Gastrocnemius medialis (tissue), 4 donors: ENCODE measurements at regions not wholly inside any gene's neighbourhood (a gene's known extent, or its start where the extent isn't known, plus 50 kb on each side); places are given as distances from the start of the nearest gene placed in this dataset.

Experiments used
- ATAC-seq, 2 donors: fragments of 150-250 bp; one replicate each; pipeline ENCODE4 v1.9.1; 2016
- DNase-seq, 2 donors: peaks; one replicate each; pipeline ENCODE4 v3.0.0-alpha.2; 2019
- H3K27ac ChIP-seq, 4 donors: fragments of 200-600 bp; sonication (generic); 1 replicate in 1 of 4; 2 replicates in 3 of 4; pipeline ENCODE4 v1.5.1; 2016 to 2018; ENCODE audit warnings: mild to moderate bottlenecking in 2 of 4, moderate library complexity in 1 of 4
- H3K27me3 ChIP-seq, 3 donors: fragments of 200-600 bp; sonication (generic) in 2 of 3; 1 replicate in 1 of 3; 2 replicates in 2 of 3; pipeline versions ENCODE4 v1.5.1 to v1.6.0; 2016 to 2019; ENCODE audit warnings: mild to moderate bottlenecking in 1 of 3, moderate library complexity in 1 of 3
- H3K36me3 ChIP-seq, 2 donors: fragments of 200-600 bp; sonication (generic) in 1 of 2; one replicate each; pipeline ENCODE4 v1.5.1; 2017 to 2018
- H3K4me1 ChIP-seq, 2 donors: fragments of 200-600 bp; sonication (generic) in 1 of 2; one replicate each; pipeline ENCODE4 v1.5.1; 2016 to 2017; ENCODE audit warnings: mild to moderate bottlenecking in 2 of 2
- H3K4me3 ChIP-seq, 4 donors: fragments of 200-600 bp; sonication (generic) in 3 of 4; 1 replicate in 1 of 4; 2 replicates in 3 of 4; pipeline ENCODE4 v1.5.1; 2016 to 2019; ENCODE audit warnings: mild to moderate bottlenecking in 2 of 4
- H3K9me3 ChIP-seq, 3 donors: fragments of 200-600 bp; sonication (generic) in 2 of 3; 1 replicate in 1 of 3; 2 replicates in 2 of 3; pipeline ENCODE4 v1.5.1; 2016 to 2019
- POLR2A ChIP-seq, 2 donors: fragments of 450-650 bp; IDR thresholded peaks; one replicate each; pipeline ENCODE4 v1.6.1; 2017; ENCODE audit warnings: antibody characterized with exemption in 2 of 2, mild to moderate bottlenecking in 2 of 2, moderate library complexity in 2 of 2
- in situ Hi-C, 4 donors: fragments of 200-750 bp; cut with MboI; loops; one replicate each; pipeline versions ENCODE4 v1.15.0 to v1.8.0; 2017; ENCODE audit warnings: low sequenced_read_pairs in 4 of 4
- intact Hi-C: fragments of 100-400 bp; cut with DNase I; formaldehyde crosslinking; loops from one replicate; pipeline ENCODE4 v1.15.1; 2023; ENCODE audit warnings: low total_unique reads
- TF ChIP-seq, protein P1 (sequence below), 5 experiments: fragments of 450-650 bp in 3 of 5; fragments of 200-600 bp in 2 of 5; sonication (generic) in 2 of 5; IDR thresholded peaks in 4 of 5; conservative IDR thresholded peaks in 1 of 5; 1 replicate in 4 of 5; 2 replicates in 1 of 5; pipeline ENCODE4 v1.5.1; 2016 to 2019; ENCODE audit warnings: antibody characterized with exemption in 5 of 5, mild to moderate bottlenecking in 3 of 5, moderate library complexity in 3 of 5

- no peak overlapping the region for H3K27ac ChIP-seq
These were observed 57.7 kb upstream of the LARS2 start for GRCh38 chr3:45330510-45331295.

DNA sequence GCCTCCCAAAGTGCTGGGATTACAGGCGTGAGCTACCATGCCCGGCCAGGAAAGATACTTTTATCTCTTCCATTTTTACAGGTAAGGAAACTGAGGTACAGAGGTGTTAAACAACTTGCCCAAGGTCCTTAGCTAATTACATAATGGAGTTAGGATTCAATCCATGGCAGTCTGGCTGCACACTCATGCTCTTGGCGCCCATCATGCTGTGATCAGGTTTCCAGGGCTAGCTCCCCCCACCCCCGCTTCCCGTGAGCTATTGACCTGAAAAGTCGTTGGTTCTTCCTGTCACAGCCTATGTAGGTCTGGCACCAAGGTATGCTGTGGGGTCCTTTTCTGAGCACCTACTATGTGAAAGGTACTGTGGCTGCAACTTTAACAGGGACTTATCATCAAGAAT is 55.9 kb upstream of the LARS2 start:
- TF ChIP-seq POLR2A (IDR thresholded peaks at IDR 0.05): no peak
- TF ChIP-seq, protein P1, sequence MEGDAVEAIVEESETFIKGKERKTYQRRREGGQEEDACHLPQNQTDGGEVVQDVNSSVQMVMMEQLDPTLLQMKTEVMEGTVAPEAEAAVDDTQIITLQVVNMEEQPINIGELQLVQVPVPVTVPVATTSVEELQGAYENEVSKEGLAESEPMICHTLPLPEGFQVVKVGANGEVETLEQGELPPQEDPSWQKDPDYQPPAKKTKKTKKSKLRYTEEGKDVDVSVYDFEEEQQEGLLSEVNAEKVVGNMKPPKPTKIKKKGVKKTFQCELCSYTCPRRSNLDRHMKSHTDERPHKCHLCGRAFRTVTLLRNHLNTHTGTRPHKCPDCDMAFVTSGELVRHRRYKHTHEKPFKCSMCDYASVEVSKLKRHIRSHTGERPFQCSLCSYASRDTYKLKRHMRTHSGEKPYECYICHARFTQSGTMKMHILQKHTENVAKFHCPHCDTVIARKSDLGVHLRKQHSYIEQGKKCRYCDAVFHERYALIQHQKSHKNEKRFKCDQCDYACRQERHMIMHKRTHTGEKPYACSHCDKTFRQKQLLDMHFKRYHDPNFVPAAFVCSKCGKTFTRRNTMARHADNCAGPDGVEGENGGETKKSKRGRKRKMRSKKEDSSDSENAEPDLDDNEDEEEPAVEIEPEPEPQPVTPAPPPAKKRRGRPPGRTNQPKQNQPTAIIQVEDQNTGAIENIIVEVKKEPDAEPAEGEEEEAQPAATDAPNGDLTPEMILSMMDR (IDR thresholded peaks at IDR 0.05 in 4 of 5, conservative IDR thresholded peaks at IDR 0.05 in 1 of 5): no peak
- ATAC-seq: peak; percentile 49 to 54
- H3K27me3 ChIP-seq: no peaks in the 10 kb centered on the region

More at GRCh38 chr3:45330510-45331295, 57.7 kb upstream of the LARS2 start:
- ATAC-seq (no peak), DNase-seq (no peak)
- in situ Hi-C loops: no loop called here
- Histone ChIP-seq H3K4me1 (no peaks in the 10 kb centered on the region), H3K9me3 (no peaks in the 10 kb centered on the region), H3K36me3 (no peaks in the 10 kb centered on the region), H3K4me3 (no peak overlapping the region), H3K27me3 (no peaks in the 10 kb centered on the region)
- intact Hi-C loops: no loop called here
- TF ChIP-seq POLR2A (IDR thresholded peaks at IDR 0.05): no peak
- TF ChIP-seq, protein P1 (IDR thresholded peaks at IDR 0.05 in 4 of 5, conservative IDR thresholded peaks at IDR 0.05 in 1 of 5): no peak

DNA sequence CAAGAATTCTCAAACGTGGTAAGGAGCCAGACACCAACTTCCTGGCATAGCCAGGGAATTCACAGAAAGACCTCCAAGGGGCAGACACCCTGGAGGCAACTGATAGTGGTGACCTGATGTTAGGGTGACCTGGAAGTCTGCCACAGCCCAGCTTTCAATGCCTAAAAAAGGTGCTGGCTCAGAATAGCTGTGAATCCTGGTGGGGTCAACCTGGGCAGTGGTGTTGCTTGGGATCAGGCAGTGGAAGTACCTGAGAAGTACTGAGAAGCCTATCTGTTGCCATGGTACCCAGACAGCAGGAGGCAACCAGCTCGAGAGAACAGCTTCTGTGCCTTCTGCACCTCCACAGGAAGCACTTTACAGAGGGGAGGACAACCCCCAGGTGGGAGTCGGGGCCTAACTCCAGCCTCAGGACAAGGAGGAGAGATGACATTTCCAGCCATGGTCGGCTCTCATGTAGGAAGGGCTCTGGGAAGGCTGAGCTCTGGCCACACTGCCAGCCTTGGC is 55.4 kb upstream of the LARS2 start:
- DNase-seq (no peak), ATAC-seq (no peak)
- Histone ChIP-seq H3K27me3 (no peaks in the 10 kb centered on the region), H3K27ac (no peak overlapping the region), H3K4me3 (no peak overlapping the region), H3K9me3 (no peaks in the 10 kb centered on the region), H3K4me1 (no peaks in the 10 kb centered on the region), H3K36me3 (no peaks in the 10 kb centered on the region)
- TF ChIP-seq, protein P1 (IDR thresholded peaks at IDR 0.05 in 4 of 5, conservative IDR thresholded peaks at IDR 0.05 in 1 of 5): no peak
- intact Hi-C loops (no loop called here), in situ Hi-C loops (no loop called here)

More for the DNA sequence above, 55.9 kb upstream of the LARS2 start:
- Histone ChIP-seq H3K4me1 (no peaks in the 10 kb centered on the region), H3K4me3 (no peak overlapping the region), H3K36me3 (no peaks in the 10 kb centered on the region), H3K9me3 (no peaks in the 10 kb centered on the region), H3K27ac (no peak overlapping the region)
- DNase-seq: peak in 1 of 2 donors; percentile 16
- in situ Hi-C loops: no loop called here
- intact Hi-C loops: no loop called here

DNA sequence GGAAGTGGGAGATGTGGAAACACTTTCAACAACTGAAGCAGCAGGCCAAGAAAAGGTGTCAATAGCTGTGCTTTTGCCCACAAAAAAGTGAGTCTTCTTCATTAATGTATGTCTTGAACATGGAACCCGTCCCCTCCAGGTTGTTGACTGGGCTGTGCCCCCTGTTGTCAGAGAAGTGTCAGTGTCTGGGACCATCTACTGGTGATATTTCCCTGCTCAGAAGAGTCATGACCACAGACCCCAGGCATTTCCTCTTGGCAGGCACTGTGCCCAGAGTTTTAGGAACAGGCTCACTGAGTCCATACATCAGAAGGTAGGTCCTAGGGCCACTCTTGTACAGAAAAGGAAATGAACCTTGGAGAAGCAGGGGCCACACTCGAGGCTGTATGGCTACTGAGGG is 54.8 kb upstream of the LARS2 start:
- Histone ChIP-seq H3K9me3 (no peaks in the 10 kb centered on the region), H3K4me1 (no peaks in the 10 kb centered on the region), H3K27ac (no peak overlapping the region), H3K27me3 (no peaks in the 10 kb centered on the region), H3K36me3 (no peaks in the 10 kb centered on the region), H3K4me3 (no peak overlapping the region)
- no peak for ATAC-seq
- no peak for DNase-seq
- in situ Hi-C loops: no loop called here
- intact Hi-C loops: no loop called here
- TF ChIP-seq, protein P1 (IDR thresholded peaks at IDR 0.05 in 4 of 5, conservative IDR thresholded peaks at IDR 0.05 in 1 of 5): no peak
- TF ChIP-seq POLR2A (IDR thresholded peaks at IDR 0.05): no peak
